Inferior parietal cortex (tissue), 1 donor: ENCODE measurements at regions not wholly inside any gene's neighbourhood (a gene's known extent, or its start where the extent isn't known, plus 50 kb on each side); places are given as distances from the start of the nearest gene placed in this dataset.

ENCODE experiments used
- DNase-seq: peaks from one replicate; pipeline ENCODE4 v3.0.0-alpha.2; 2016; ENCODE audit errors: extremely low spot score

GRCh38 chr4:185862340-185862739, 50.3 kb upstream of the SORBS2 start:
- DNase-seq: no peak

GRCh38 chr4:185863946-185864345, 52.0 kb upstream of the SORBS2 start:
- no peak for DNase-seq

GRCh38 chr4:185865901-185866328, 53.9 kb upstream of the SORBS2 start:
- no peak for DNase-seq

DNA sequence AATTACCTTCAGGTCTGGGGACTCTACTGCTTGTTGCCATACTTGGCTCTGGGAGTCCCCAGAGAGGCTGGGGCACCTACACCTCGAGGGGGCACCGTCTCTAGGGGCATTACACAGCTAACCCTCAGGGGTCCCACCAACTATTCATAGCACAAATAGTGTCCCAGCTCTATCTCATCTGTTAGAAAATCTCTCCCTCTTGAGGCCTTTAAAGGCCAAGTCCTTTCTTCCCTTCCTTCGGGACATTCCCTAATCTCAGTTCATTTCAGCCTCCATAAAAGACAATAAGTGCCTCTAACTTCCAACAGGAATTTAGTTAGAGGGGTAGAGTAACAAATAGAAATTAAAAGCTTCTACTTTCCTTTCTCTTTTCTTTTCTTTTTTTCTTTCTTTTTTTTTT, 55.8 kb upstream of the SORBS2 start:
- no peak for DNase-seq

GRCh38 chr4:185868983-185869382, 57.0 kb upstream of the SORBS2 start:
- DNase-seq: no peak

DNA sequence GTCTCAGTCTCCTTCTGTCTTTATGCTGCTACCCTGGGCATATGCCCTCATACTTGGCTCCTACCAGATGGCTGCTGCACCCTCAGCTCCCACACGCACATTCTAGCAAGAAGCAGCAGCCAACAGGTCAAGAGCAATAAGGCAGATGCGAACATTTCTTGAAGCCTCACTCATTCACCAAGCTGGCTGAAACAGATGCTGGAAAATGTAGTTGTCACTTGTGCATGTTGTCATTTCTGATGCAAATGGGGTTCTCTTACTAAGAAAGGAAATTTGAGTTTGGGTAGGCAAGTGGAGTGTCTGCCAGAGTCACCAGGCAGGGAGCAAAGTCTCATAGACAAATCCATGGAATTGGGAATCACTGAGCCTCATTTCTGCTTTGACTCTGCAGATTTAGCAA, 57.4 kb upstream of the SORBS2 start:
- DNase-seq: no peak

DNA sequence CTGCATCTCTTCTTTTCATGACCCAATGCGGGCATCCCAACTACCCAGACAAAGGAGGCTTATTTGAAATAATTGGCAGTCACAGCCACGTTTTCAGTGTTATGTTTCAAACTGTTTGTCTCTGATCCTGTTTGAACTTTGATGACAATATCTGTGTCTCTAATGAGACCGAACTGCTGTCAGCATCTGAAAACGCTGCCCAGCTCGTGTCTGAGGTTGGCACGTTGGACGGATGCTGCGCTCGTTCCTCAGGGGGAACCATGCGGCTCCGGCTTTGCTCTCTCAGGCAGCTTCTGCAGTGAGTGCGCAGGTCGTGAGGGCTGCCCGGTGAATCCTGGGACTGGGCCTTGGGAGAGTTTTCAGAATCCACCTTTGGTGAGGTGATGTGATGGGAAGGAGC, 58.4 kb upstream of the SORBS2 start:
- DNase-seq: no peak

GRCh38 chr4:185872747-185873380, 60.9 kb upstream of the SORBS2 start:
- no peak for DNase-seq

DNA sequence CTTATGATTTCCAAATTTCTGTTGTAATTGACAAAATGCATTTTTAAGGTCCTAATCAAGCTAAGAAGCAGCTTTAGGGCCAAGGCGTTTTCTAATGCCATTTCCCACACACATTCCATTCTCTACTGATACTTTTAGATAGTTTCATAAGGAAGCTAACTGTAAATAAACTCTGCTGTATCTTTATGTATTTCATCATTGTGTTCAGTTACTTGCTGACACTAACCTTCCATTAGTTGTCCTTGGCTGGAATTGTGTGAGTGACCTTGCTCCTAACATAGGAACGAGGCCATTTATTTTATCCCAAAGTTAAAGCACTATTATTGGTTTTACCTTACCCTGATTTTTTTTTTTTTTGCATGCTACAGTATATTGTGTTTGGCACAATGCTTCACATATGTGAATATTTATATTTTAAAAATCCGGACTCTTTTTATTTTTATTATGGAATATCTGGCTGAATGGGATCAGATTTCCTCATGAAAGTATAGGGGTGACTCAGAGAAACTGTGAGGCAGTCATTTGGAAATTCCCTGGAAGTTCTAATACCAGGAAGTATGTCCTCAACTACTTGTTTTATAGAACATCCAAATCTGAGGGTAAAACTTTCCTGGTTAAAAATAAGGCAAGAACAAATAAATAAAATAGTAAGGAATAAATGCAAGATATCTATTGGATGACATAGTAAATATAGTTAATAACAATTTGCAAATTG, 62.7 kb upstream of the SORBS2 start:
- DNase-seq: no peak

GRCh38 chr4:185875316-185875907, 63.4 kb upstream of the SORBS2 start:
- DNase-seq: no peak

DNA sequence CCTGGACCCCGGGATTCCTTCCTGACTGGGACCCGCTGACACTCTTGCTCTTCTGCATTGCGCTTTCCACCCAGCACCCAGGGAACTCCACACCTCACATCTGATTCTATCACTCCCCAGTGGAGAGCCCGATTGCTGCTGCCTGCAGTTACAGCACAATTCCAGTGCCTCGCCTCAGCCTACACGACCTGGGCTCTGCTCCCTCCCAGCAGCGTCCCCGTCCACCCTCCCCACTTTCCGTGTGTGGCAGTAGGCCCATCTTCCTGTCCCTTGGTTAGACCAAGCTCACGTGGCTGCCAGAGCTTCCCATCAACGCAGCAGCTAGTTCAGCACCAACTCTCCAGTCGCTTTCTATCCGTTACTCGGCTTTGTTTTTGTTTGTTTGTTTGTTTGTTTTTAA, 66.6 kb upstream of the SORBS2 start:
- DNase-seq: no peak

- no peak for DNase-seq
Measured at GRCh38 chr4:185879666-185880312, 67.8 kb upstream of the SORBS2 start.

DNA sequence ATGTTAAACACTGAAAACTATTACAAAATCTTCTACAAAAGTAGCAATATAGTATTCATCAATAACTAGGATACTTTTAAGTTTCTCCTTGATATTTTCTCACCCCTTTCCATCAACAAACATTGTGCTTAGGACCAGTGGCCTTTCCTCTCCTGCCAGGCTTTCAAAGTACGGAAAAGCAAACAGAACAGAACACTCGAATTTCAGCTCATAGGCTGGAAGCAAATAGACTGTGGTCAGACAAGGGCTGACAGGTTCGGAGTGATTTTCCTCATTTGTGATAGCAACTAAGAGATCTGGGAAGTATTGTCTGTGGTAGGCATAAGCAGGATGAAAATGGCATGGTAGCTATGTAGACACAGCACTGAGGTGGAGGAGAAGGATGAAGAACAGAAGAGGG, 68.6 kb upstream of the SORBS2 start:
- no peak for DNase-seq

GRCh38 chr4:185881430-185881829, 69.4 kb upstream of the SORBS2 start:
- no peak for DNase-seq

- DNase-seq: no peak
Measured at GRCh38 chr4:185883591-185883990, 71.6 kb upstream of the SORBS2 start.

DNA sequence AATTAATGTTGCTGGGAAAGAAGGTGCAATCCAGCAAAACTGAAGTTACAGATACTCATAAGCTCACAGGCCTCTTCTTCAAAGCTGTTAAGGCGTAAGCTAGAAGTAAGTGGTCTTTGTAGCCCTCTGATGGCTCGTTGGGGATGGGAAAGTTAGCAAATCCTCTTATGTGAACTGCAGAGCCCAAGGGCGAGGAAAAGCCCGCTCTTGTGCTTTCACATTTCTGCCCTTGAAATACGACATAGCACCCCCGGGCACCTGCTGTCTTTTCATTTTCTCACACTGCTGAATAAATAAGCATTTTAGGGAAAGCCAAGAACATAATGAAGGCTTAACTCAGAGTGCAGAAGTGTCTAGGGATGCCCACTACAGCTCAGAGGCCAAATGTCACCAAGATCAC, 73.1 kb upstream of the SORBS2 start:
- no peak for DNase-seq

DNA sequence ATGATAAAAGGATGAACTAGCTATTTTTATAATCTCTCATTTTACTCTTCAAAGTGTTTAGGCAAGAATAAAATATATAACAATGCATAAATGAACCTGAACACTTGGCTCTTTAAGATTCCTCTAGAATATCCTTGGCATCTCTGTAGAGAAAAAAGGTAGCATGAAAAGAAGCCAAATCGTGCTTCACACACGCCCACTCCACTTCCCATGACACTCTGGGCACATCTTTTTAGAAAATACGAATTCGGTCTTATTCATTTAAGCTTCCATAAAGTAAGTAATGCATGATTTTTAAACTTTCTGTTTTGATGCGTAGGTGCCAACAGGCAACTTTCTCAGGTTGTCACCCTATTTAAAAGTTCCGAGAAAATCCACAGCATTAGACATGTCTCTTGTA, 73.6 kb upstream of the SORBS2 start:
- peak; percentile 47 for DNase-seq

GRCh38 chr4:185886832-185887524, 75.0 kb upstream of the SORBS2 start:
- DNase-seq: no peak

- DNase-seq: no peak
Measured at GRCh38 chr4:185888676-185889075, 76.7 kb upstream of the SORBS2 start.

- no peak for DNase-seq
Measured at GRCh38 chr4:185889585-185889984, 77.6 kb upstream of the SORBS2 start.

DNA sequence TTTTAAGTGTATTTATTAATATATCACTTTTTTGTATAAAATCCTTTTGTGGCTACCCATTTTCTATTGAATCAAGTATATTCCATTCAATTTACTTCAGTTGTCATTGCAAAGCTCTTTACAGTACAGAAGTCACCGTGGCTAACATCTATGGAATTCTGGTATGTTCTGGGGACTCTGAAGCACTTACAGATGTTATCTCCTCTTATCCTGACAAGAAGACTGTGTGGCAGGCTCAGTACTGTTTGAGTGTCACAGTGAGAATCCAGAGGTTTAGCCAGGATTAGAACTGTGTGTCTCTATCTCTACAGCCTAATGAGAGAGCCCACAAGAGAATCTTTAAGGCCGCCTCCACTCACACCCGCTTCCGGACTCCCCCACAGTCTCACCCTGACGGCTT, 78.2 kb upstream of the SORBS2 start:
- DNase-seq: no peak

DNA sequence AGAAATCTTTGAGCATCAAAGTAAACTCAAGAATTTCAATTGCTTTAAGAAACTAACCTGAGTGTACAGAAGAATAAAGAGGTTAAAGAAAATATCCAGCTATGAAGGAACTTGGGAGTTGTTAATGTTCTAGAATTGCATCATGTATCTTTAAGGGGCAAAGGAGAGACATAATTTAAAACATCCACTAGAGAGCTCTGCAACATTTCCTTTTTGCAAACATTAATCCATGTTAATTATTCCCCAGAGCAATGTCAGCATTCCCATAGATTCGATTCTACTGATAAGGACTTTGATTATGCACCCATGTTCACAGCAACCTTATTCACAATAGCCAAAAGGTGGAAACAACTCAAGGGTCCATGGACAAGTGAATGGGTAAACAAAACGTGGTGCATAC, 80.2 kb upstream of the SORBS2 start:
- no peak for DNase-seq
